ENCODE measurements at regions not wholly inside any gene's neighbourhood (a gene's known extent, or its start where the extent isn't known, plus 50 kb on each side); places are given as distances from the start of the nearest gene placed in this dataset.

DNA sequence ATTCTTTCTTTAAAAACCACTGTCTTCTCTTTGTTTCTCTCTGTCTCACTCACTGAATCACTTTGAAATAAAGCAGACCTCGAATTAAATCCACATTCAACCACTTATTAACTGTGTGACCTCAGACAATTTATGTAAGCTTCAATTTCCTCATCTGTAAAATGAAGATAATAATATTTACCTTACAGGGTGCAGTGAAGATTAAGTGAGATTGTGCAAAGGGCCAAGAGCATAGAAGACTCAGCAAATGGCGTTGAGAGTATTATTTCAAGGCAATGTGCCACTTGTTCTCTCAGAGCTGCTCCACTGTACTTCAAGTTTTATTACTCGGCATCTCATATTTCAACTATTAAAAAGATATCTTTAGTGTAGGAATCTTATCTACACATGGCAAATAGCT is 454.2 kb upstream of the HNRNPA3 start (continued):
- TF ChIP-seq KLF8 (tag by site-specific recombination; IDR thresholded peaks at IDR 0.05) (0 out of 2 replicates have a peak, but pooled peaks have one; percentile 42), ZFP41 (tag by site-specific recombination; IDR thresholded peaks at IDR 0.05; ENCODE audit: borderline replicate concordance) (no peak), YY1 (tag by site-specific recombination; IDR thresholded peaks at IDR 0.05) (no peak), ZNF571 (tag by site-specific recombination; IDR thresholded peaks at IDR 0.05) (no peak), GLIS2 (tag by site-specific recombination; IDR thresholded peaks at IDR 0.05) (no peak), OSR2 (tag by site-specific recombination; IDR thresholded peaks at IDR 0.05) (peak; percentile 82), ZBTB20 (tag by site-specific recombination; IDR thresholded peaks at IDR 0.05) (no peak), ZNF274 (IDR thresholded peaks at IDR 0.05; ENCODE audit: low read length) (no peak), ZNF274 (tag by site-specific recombination; IDR thresholded peaks at IDR 0.05; ENCODE audit: borderline replicate concordance) (no peak), ZXDB (tag by site-specific recombination; IDR thresholded peaks at IDR 0.05) (peak; percentile 74), ZNF133 (tag by site-specific recombination; IDR thresholded peaks at IDR 0.05) (no peak), IKZF3 (tag by site-specific recombination; IDR thresholded peaks at IDR 0.05) (peak; percentile 12; the same call in 1 of the 2 replicates), ZNF175 (tag by site-specific recombination; IDR thresholded peaks at IDR 0.05) (no peak), ZNF621 (tag by site-specific recombination; IDR thresholded peaks at IDR 0.05) (no peak), ZSCAN23 (tag by site-specific recombination; IDR thresholded peaks at IDR 0.05) (no peak), ZNF843 (tag by site-specific recombination; IDR thresholded peaks at IDR 0.05) (peak; percentile 91), ZNF19 (tag by site-specific recombination; IDR thresholded peaks at IDR 0.05; ENCODE audit: low read depth) (no peak), SETDB1 (IDR thresholded peaks at IDR 0.05; ENCODE audit: insufficient read length, low read length) (no peak), ZNF596 (tag by site-specific recombination; IDR thresholded peaks at IDR 0.05) (no peak)
- TF ChIP-seq, protein P1, sequence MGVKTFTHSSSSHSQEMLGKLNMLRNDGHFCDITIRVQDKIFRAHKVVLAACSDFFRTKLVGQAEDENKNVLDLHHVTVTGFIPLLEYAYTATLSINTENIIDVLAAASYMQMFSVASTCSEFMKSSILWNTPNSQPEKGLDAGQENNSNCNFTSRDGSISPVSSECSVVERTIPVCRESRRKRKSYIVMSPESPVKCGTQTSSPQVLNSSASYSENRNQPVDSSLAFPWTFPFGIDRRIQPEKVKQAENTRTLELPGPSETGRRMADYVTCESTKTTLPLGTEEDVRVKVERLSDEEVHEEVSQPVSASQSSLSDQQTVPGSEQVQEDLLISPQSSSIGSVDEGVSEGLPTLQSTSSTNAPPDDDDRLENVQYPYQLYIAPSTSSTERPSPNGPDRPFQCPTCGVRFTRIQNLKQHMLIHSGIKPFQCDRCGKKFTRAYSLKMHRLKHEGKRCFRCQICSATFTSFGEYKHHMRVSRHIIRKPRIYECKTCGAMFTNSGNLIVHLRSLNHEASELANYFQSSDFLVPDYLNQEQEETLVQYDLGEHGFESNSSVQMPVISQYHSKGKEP (tag by site-specific recombination; IDR thresholded peaks at IDR 0.05) = peak; percentile 50
- TF ChIP-seq, protein P2, sequence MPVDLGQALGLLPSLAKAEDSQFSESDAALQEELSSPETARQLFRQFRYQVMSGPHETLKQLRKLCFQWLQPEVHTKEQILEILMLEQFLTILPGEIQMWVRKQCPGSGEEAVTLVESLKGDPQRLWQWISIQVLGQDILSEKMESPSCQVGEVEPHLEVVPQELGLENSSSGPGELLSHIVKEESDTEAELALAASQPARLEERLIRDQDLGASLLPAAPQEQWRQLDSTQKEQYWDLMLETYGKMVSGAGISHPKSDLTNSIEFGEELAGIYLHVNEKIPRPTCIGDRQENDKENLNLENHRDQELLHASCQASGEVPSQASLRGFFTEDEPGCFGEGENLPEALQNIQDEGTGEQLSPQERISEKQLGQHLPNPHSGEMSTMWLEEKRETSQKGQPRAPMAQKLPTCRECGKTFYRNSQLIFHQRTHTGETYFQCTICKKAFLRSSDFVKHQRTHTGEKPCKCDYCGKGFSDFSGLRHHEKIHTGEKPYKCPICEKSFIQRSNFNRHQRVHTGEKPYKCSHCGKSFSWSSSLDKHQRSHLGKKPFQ (tag by site-specific recombination; IDR thresholded peaks at IDR 0.05) = no peak
- TF ChIP-seq, protein P3, sequence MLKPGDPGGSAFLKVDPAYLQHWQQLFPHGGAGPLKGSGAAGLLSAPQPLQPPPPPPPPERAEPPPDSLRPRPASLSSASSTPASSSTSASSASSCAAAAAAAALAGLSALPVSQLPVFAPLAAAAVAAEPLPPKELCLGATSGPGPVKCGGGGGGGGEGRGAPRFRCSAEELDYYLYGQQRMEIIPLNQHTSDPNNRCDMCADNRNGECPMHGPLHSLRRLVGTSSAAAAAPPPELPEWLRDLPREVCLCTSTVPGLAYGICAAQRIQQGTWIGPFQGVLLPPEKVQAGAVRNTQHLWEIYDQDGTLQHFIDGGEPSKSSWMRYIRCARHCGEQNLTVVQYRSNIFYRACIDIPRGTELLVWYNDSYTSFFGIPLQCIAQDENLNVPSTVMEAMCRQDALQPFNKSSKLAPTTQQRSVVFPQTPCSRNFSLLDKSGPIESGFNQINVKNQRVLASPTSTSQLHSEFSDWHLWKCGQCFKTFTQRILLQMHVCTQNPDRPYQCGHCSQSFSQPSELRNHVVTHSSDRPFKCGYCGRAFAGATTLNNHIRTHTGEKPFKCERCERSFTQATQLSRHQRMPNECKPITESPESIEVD (tag by site-specific recombination; IDR thresholded peaks at IDR 0.05) = peak; percentile 69

DNA sequence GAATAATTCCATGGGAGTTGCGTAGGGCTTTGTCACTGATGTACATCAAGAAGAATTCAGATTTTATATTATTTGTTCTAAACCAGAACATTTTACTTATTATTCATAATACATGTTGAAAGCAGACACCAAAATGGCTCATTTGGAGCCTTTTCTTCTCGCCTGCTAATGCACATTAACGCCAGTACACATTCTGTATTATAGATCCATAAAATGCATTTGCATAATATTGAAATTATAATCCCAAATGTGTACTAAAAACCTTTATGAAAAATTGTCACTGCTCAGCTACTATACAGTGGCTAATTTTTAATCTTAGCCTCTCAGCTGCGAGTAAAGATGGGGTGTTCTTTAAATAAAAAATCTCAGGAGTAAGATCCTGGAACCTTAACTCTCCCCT is 452.2 kb upstream of the HNRNPA3 start:
- Histone ChIP-seq H3K4me1 (ENCODE audit: control insufficient read depth, insufficient read depth, low read length) (peaks cover 12% of the 10 kb centered on the region), H3K4me3 (ENCODE audit: low read depth, low read length) (no peak overlapping the region), H3K36me3 (ENCODE audit: control insufficient read depth in 2 of 2, insufficient read depth in 1 of 2, low read length in 2 of 2) (no peaks in the 10 kb centered on the region), H3K9me3 (ENCODE audit: control insufficient read depth, insufficient read depth, low read depth, low read length) (no peaks in the 10 kb centered on the region), H3K27ac (ENCODE audit: extremely low read depth, low read depth, low read length) (no peak overlapping the region)
- POLR2A ChIA-PET = no interaction called here
- CTCF ChIA-PET = interaction anchor here (0.6 kb wide), 1 partner anchor 655 kb away, joined by 3 read pairs; no protein-coding TSS in a partner anchor
- TF ChIP-seq ZXDB (tag by site-specific recombination; IDR thresholded peaks at IDR 0.05) (no peak), SALL2 (tag by site-specific recombination; IDR thresholded peaks at IDR 0.05; ENCODE audit: borderline replicate concordance) (no peak), MEIS1 (CRISPR knock-in tag; IDR thresholded peaks at IDR 0.05; ENCODE audit: borderline replicate concordance) (no peak), RBAK (tag by site-specific recombination; IDR thresholded peaks at IDR 0.05) (no peak), ZNF366 (tag by site-specific recombination; conservative IDR thresholded peaks at IDR 0.05) (no peak)
- TF ChIP-seq, protein P4, sequence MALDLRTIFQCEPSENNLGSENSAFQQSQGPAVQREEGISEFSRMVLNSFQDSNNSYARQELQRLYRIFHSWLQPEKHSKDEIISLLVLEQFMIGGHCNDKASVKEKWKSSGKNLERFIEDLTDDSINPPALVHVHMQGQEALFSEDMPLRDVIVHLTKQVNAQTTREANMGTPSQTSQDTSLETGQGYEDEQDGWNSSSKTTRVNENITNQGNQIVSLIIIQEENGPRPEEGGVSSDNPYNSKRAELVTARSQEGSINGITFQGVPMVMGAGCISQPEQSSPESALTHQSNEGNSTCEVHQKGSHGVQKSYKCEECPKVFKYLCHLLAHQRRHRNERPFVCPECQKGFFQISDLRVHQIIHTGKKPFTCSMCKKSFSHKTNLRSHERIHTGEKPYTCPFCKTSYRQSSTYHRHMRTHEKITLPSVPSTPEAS (tag by site-specific recombination; IDR thresholded peaks at IDR 0.05) = no peak
- TF ChIP-seq, protein P5, sequence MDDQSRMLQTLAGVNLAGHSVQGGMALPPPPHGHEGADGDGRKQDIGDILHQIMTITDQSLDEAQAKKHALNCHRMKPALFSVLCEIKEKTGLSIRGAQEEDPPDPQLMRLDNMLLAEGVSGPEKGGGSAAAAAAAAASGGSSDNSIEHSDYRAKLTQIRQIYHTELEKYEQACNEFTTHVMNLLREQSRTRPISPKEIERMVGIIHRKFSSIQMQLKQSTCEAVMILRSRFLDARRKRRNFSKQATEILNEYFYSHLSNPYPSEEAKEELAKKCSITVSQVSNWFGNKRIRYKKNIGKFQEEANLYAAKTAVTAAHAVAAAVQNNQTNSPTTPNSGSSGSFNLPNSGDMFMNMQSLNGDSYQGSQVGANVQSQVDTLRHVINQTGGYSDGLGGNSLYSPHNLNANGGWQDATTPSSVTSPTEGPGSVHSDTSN (CRISPR knock-in tag; IDR thresholded peaks at IDR 0.05) = no peak
